Stimulated activated CD4-positive, alpha-beta T cell treated with anti-CD3 and anti-CD28 coated beads, Interleukin-2, amount 100 ng/mL, for 48 hours (primary cell): ENCODE measurements at regions not wholly inside any gene's neighbourhood (a gene's known extent, or its start where the extent isn't known, plus 50 kb on each side); places are given as distances from the start of the nearest gene placed in this dataset.

ENCODE experiments used
- DNase-seq, 2 donors: peaks; one replicate each; pipeline ENCODE4 v3.0.0-alpha.2; 2020

DNA sequence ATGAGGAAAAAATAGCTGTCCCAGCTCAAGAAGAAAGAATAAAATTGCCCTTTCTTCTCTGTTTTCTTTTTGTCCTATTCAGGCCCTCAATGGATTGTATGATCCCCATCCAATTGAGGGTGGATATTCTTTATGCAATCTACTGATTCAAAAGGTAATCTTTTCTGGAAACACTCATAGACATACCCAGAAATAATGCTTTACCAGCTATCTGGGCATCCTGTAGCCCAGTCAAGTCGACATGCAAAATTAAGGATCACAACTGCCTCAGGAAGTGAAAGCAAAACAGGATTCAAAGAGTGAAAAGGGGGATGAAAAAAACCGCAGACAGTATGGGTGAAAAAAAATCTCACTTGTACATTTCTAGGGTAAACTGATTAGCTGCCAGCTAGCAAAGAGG, 410.1 kb downstream of the TBC1D32 start:
- DNase-seq: no peak

DNA sequence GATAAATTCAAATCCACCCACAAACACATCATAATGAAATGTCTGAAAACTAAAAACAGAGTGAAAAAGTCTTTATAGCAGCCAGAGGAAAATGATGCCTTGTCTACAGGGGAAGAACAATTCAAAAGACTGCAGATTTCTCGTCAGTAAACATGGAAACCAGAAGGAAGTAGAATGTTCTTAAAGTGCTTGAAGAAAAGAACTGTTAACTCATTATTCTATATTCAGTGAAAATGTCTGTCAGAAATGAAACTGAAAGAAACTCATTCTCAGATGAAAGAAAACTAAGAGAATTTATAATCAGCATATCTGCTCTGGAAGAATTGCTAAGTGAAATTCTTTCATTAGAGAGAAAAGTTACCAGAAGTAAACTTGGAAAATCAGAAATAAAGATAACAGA, 416.1 kb downstream of the TBC1D32 start:
- no peak for DNase-seq

DNA sequence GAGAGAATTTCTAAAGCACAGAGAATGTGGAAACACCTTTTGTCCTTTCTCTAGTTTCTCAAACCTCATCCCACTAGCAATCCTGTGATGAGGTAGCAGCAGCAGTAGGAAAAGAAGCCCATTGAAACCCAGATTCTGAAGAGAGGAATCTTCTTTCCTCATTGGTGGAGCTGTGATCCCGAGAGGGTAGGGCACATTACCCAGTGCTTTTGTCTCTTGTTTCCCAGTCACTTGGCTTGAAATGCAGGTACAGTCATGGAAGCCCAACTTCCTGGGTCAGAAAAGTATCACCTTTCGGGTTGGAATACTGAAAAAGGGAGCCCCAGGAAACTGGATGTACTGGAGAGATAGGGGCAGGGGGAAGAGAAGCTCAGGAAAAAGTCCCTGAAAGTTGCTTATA, 417.4 kb downstream of the TBC1D32 start:
- DNase-seq: no peak

DNA sequence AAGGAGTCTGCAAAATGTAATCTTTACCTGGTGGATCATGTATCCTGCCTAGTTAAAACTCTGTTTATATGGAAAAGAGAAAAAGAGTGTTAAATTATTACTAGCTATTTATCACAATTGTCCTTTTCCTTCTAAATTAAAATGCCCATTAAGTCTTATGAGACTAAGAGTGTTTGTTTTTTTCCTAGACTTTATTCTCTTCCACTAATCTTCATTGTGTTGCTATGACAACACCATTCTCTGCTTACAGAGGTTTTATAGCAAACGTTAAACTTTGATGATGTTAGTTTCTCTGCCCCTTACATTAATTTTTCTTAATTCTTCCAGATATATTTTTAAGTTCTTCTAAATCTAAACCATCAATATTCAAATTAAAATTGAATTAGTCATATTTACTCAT, 420.8 kb downstream of the TBC1D32 start:
- DNase-seq: no peak

DNA sequence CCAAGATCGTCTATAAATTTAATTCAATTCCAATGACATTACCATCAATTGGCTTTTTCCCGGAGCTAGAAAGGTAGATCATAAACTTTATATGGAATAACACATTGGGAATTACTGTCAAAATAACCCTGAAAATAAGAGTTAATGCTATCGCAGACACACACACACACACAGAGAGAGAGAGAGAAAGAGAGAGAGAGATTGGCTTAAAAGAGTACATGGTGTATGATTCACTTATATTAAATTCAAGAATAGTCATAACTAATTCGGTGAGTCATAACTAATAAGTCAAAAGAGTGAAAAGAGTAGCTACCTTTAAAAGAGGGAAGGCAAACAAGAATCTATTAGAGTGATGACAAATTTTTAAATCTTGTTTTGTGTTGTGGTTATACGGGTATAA, 425.5 kb downstream of the TBC1D32 start:
- DNase-seq: no peak

DNA sequence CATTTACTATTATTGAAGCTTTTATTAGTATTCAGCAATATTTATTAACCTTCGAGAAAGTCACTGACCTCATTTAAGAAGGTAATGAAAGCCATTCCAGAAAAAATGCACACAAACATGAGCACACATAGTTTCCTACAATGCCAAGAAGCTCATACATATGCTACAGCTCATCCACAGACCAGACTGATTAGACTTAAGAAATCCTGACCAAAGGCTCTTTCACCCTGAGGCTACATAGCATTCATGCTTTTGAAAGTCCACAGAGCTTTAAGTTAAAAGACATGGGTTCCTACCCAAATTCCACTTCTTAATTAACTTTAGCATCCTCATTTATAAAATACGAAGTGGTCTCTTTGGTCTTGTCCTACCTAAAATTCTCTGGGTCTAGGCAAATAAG, 430.4 kb downstream of the TBC1D32 start:
- DNase-seq: no peak

DNA sequence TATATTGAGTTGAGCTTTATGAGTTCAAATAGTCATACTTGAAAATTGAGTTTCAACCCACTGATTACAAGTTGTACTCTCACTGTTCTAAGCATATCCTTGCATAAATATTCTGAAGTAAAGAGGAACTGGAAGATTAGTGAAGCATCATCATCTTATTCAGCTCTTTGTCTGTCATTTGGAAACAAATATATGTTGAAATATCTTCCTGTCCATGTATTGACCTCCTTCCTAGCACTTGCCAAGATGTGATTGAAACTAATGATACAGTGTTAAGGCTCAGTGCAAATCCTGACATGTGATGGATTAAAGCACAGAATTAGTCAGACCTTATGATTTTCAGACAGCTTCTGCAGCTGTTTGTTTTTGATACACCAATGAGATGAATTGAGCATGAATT, 434.3 kb downstream of the TBC1D32 start:
- DNase-seq: no peak

DNA sequence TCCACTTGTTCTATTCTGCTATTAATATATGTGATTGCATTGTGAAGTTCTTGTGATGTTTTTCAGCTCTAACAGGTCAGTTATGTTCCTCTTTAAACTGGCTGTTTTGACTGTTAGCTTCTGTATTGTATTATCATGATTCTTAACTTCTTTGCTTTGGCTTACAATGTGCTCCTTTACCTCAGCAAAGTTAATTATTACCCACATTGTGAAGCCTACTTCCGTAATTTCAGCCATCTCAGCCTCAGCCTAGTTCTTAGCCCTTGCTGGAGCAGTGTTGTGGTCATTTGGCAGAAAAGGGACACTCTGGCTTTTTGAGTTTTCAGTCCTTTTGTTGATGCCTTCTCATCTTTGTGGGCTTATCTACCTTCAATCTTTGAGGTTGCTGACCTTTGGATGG, 440.2 kb downstream of the TBC1D32 start:
- DNase-seq: no peak

DNA sequence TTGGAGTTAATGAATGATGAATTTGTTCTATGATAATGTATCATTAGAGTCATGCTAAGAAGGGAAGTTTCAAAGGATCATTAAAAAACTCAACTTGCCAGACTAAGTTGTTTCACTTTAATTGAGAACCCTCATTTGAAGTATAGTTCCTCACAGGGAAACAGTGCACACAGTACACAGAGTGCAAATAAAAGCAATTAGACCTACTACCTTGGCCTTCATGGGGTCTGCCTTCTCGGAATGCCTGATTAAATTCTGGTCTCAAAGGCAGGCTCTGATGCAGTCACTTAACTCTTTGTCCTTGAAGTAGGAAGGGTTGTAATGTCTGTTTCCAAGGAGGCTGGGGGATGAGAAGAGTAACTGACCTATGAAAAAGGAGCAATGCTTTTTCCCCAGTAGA, 457.3 kb downstream of the TBC1D32 start:
- no peak for DNase-seq

DNA sequence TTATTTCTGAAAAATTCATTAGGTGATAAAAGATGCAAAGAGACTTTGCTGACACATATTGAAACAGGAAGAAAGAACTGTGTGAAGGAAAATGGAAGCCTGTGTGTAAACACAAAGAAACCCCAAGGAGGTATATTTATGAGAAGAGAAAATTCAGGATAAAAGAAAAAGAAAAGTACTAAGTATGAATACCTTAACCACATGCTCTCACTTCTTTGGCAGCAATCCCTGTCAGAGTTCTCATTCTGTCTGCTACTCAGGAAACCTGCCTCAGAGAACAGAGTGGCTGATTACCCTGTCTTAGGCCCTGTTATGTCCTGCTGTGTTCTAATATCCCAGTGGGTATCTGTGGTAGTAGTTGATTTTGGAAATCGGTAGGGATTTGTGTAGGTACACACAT, 457.9 kb downstream of the TBC1D32 start:
- DNase-seq: no peak

DNA sequence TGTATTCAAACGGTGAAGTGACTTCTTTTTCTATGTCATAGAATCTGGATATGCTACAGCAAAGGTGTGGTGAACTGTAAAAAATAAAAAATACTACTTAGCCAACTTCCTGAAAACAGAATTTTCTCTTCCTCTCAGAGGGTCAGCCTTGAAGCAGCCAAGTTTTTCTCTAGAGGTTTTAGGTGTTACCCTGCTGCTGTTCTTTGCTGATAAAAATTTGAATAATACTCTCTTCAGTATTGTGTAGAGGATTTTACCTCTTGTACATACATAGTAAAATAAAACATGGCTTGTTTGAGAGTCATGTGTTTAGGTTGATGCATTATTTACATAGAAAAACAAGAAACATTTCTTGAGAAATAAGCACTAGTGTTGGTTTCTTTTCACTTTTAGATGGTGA, 458.4 kb downstream of the TBC1D32 start:
- no peak for DNase-seq

DNA sequence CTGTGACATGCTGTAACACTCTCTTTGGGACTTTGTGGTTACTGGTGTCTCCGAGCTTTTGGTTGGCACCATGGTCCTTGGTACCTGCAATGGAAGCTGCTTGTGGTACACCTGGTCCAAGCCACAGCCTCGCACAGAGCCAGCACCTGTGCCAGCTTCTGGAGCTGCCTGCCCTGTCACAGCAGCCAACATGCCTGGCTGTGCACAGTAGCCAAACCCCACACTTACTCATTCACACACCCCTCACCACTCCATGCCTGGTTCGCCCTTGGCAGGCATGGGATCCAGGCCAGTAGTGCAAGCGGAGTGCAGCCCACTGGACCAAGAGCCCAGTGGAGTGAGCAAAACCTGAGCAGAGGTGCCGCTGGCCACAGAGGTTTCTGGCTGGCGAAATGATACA, 459.9 kb downstream of the TBC1D32 start:
- DNase-seq: no peak

DNA sequence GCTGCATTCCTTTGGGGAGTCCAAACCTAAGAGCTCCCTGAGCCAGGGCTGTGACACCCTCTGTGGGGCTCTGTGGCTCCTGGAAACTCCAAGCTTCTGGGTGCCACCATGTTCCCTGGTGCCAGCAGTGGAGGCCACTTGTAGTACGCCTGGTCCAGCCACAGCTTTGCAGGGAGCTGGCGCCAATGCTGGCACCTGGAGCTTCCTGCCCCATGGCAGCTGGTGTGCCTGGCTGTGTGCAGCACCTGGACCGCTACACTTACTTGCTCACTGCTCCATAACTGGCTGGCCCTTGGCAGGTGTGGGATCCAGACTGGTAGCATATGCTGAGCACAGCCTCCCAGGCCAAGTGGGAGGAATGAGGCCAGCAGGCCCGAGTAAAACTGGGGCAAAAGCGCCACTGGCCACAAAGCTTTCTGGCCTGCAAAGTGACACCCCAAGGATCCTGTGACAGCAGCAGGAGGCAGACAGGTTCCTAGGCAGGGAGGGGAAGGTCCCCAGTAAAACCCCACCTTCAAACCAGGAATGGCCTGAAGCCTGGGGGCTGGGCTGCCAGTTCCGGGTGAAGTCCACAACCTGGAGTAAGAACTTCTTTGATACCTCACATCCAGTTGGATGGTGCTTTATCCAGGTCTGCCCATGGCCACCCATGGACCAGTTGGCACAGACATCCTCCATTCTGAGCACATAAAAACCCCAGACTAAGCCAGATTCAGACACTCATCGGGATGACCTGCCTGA, 461.0 kb downstream of the TBC1D32 start:
- DNase-seq: no peak

DNA sequence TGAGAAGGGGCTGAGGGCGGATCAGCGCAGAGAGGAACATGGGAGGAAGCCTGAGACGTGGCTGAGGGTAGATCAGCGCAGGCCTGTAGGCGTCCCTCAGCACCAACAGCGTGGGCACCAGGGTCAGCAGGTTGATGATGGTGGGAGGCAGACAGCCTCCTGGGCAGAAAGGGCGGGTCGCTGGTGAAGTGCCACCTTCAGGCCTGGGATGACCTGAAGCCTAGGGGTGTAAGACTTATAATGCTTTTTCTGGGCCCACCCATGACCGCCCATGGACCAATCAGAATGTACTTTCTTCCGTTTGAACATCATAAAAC, 462.1 kb downstream of the TBC1D32 start:
- no peak for DNase-seq

DNA sequence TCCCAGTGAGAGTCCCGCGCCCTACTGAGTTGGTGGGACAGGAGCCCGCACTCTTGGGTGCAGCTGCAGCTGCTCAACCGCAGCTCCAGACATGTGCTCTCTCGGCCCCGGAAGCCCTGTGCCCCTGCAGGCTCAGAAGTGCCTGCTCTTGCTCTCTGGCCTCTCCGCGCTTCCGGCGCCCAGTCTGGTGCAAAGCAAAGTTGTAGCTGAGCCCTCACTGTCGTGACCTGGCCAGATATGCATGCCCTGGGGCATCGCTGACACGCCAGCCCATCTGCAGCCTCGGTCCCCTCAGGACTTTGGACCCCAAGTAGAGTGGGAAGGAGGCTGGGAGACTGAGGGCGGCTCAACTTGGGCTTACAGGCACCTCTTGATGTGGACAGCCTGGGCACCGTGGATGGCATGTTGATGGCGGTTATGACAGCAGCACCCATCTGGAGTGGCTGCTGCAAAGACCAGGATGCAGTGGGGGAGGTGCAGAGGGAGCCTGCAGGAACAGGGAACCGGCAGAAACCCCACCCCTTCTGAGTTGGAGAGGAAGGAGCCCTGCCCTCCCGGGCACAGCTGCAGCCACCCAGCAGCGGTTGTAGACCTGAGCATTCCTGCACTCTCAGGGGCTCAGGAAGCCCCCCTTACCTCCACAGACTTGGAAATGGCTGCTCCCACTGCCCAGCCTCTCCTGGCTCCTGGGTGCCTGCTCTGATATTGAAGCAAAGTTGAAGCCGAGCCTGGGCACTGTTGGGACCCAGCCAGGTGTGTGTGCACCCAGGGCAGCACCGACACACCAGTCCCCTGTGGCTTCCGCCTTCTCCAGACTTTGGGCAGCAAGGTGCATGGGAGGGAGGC, 462.6 kb downstream of the TBC1D32 start:
- no peak for DNase-seq

DNA sequence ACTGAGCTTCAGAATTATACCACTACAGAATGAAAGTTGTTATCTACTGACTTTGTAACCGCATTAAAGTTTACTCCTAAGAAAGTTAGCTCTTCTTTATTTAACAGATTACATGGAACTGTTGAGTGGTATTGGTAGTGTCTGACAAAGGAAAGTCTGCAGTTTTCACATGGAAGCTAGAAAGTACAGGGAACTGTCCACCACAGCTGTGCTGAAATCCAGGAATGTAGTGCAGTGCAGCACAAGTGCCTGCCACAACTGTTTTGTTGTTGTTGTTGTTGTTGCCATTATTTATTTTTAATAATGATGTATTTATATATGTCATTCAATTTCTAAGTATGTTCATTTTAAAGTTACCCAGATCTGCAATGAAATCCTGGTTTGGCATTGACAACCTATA, 464.9 kb downstream of the TBC1D32 start:
- no peak for DNase-seq

DNA sequence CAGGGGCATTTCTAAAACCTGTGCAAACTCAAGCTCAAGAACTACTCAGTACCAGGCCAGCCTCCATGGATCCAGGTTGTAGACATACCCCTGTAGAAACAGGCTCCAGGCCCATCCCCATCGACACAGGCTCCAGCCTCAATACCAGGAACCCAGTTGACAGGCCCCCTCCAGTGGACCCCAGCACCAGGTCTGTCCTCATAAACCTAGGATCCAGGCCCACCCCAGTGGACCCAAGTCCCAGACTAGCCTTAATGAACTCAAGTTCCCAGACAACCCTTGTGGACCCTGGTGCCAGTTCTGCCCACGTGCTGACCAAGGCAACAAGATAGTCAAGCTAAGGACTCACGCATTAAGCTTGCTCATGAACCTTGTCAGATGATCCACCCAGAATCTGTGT, 476.9 kb downstream of the TBC1D32 start:
- DNase-seq: no peak

DNA sequence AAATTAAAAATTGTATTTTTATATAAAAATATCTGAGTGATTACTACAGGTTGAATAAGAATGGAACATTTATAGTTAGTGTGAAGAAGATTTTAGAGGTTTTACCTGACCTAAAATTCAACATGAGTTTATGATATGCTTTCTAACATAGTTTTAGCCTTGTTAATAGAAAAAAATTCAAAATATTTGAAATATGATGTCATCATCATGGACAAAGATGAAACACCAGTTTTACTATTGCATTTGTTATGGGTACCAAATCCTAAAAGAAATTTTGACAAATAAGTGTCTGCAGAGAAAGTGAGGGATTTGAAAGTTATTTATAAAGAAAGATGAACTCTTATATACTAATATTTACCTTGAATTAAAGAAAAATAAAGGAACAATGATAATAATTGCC, 479.7 kb downstream of the TBC1D32 start:
- no peak for DNase-seq

DNA sequence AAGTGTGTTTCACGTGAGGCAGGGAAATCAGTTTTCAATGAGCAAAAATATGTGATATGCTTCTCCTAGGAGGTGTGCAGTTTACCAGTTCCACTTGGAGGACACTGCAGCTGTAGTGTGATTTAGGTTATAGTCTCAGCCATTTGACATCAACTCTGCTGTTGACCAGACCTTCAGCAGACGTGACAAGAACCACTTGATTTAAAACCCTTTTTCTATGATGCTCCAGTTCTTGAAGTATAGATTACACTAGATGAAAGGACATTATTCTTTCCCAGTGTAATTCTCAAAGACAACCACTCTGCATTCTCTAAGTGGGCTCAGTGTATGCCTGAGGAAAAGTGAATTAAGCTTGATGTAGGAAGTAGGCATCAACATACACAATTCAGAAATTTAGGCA, 480.8 kb downstream of the TBC1D32 start:
- DNase-seq: no peak

DNA sequence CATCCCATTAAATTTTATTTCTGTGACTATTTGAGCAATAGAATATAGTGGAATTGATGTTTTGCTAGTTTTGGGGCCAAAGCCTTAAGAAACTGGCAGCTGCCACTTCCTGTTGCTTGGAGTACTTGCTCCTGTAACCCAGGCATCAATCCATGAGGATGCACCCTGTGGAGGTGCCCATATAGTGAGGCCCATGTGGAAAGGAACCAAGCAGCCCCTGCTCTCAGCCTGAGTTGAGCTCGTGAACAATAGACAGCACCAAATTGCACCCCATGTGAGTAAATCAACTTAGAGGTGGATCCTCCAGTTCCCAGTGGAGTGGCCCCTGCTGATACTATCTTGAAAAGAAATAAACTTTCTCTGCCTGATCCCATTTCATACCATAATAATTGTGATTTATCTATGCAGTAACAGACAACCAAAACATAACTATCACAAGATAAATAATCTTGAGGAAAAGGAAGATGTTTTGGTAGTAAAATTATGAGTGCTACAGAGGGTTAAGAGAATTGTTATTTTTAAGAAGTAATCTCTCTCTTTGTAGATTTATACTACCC, 481.9 kb downstream of the TBC1D32 start:
- no peak for DNase-seq

DNA sequence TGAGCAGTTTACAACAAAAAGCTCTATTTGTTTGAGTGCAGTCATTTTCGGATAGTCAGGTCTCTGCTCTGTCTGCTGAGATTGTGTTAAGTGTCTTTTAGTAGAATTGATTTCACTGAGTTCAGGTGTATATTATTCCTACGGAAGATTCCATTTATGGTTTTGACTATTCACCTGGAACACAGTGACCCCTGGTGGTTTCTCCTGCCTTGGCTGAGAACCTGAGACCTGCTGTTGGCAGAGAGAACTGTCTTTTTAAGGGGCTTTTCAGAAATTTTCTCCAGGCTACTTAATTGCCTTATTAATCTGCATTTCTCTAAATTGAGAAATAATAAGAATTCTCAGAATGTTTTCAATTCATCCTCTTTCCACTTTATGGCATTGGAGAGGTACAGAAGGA, 508.0 kb downstream of the TBC1D32 start:
- no peak for DNase-seq

DNA sequence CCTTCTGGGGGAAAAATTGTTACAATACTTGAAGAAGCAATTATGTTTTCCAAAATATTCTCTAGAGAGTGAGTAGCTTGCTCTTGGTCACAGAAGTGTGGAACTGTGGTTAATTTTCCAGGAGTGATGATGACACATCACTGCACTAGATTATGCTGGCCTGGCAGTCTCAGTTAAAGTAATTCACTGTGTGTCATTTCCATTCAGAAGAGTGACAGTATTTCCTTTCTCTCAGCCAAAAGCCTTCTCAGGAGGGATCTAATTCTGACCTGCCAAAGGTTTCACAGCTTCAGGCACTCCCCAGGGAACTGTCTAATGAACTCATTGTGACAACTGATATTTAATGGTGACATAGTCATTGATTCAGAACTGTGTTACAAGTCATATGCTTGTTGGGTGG, 517.5 kb downstream of the TBC1D32 start:
- DNase-seq: no peak

DNA sequence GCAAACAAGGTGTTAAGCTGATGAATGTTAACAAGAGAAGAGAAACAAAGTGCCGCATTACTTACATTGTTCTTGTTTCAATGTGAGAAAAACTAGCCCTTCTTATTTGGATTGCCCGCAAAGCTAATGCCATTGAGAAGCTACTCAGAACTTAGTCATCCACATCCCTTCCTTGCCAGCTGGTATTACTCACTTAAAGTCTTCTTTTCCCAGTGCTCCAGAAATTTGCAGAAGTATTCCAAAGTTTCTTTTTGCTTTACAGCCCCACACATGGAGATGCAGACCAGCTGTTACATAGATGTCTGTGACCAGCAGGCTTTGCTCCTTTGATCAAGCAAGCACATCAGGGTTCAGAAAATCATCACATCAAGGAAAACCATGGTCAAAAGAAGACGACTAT, 529.0 kb downstream of the TBC1D32 start:
- no peak for DNase-seq

DNA sequence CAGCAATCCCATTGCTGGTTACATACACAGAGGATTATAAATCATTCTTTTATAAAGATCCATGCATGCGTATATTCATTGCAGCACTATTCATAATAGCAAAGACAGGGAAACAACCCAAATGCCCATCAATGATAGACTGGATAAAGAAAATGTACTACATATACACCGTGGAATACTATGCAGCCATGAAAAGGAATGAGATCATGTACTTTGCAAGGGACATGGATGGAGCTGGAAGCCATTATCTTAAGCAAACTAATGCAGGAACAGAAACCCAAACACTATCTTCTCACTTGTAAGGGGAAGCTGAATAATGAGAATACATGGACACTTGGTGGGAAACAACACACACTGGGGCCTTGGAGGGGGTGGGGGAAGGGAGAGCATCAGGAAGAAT, 529.7 kb downstream of the TBC1D32 start:
- no peak for DNase-seq

DNA sequence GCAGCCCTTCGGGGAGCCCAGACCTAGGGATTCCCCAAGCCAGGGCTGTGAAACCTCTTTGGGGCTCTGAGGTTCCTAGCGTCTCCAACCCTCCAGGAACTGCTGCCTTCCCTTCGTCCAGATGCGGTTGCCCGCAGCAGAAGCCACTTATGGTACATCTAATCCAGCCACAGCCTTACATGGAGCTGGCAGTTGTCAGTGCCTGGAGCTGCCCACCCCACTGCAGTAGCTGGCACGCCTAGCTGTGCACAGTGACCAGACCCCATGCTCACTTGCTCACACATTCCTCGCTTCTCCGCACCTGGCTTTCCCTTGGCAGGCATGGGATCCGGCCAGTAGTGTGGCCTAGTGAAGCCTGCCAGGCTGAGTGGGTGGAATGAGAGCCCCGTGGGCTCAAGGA, 547.6 kb downstream of the TBC1D32 start:
- DNase-seq: no peak
